RWPE2 (cell line): ENCODE measurements at regions not wholly inside any gene's neighbourhood (a gene's known extent, or its start where the extent isn't known, plus 50 kb on each side); places are given as distances from the start of the nearest gene placed in this dataset.

Experiments
- ATAC-seq: fragments of 200-7000 bp; cut with Tn5 transposase; 3 replicates; pipeline ENCODE4 v1.9.1; 2021; ENCODE audit warnings: low read depth
- DNase-seq: peaks from one replicate; pipeline ENCODE4 v3.0.0-alpha.2; 2020; ENCODE audit warnings: low spot score
- H3K27ac ChIP-seq: fragments of 450-650 bp; 2 replicates; pipeline ENCODE4 v1.5.1; 2017; ENCODE audit warnings: mild to moderate bottlenecking; ENCODE audit not compliant: poor library complexity, severe bottlenecking
- H3K27me3 ChIP-seq: fragments of 250-450 bp; sonication (Bioruptor Pico); 2 replicates; pipeline ENCODE4 v1.5.1; 2021; ENCODE audit warnings: mild to moderate bottlenecking, moderate library complexity; ENCODE audit not compliant: insufficient read depth, poor library complexity, severe bottlenecking
- H3K36me3 ChIP-seq: fragments of 250-450 bp; sonication (Bioruptor Pico); 2 replicates; pipeline ENCODE4 v1.5.1; 2020; ENCODE audit warnings: low read depth, mild to moderate bottlenecking, moderate library complexity
- H3K4me1 ChIP-seq: fragments of 250-450 bp; sonication (Bioruptor Pico); 2 replicates; pipeline ENCODE4 v1.5.1; 2021; ENCODE audit warnings: mild to moderate bottlenecking, moderate library complexity; ENCODE audit not compliant: insufficient read depth, poor library complexity, severe bottlenecking
- H3K4me3 ChIP-seq: fragments of 250-450 bp; sonication (Bioruptor Pico); 2 replicates; pipeline ENCODE4 v1.5.1; 2021; ENCODE audit warnings: mild to moderate bottlenecking, moderate library complexity; ENCODE audit not compliant: severe bottlenecking
- H3K9me3 ChIP-seq: fragments of 250-450 bp; sonication (Bioruptor Pico); 2 replicates; pipeline ENCODE4 v1.5.1; 2021; ENCODE audit warnings: mild to moderate bottlenecking, moderate library complexity; ENCODE audit not compliant: severe bottlenecking
- CTCF ChIP-seq: fragments of 450-650 bp; IDR thresholded peaks from one replicate; pipeline ENCODE4 v1.5.1; 2017; ENCODE audit warnings: mild to moderate bottlenecking, moderate library complexity; ENCODE audit not compliant: poor library complexity, severe bottlenecking

GRCh38 chr12:33277376-33277775, 162.2 kb downstream of the SYT10 start:
- Histone ChIP-seq H3K4me3 (no peak overlapping the region), H3K27me3 (no peaks in the 10 kb centered on the region), H3K36me3 (no peaks in the 10 kb centered on the region), H3K9me3 (no peaks in the 10 kb centered on the region), H3K27ac (no peak overlapping the region), H3K4me1 (no peaks in the 10 kb centered on the region)
- no peak for TF ChIP-seq CTCF
- ATAC-seq = no peak
- no peak for DNase-seq

- no peak overlapping the region for H3K27ac ChIP-seq
- H3K9me3 ChIP-seq = peaks cover 2% of the 10 kb centered on the region
- no peak overlapping the region for H3K4me3 ChIP-seq
- no peaks in the 10 kb centered on the region for H3K36me3 ChIP-seq
- ATAC-seq (no peak), DNase-seq (no peak)
- H3K4me1 ChIP-seq = no peaks in the 10 kb centered on the region
- no peak for TF ChIP-seq CTCF
- no peaks in the 10 kb centered on the region for H3K27me3 ChIP-seq
Measured at GRCh38 chr12:33267641-33268040, 172.0 kb downstream of the SYT10 start.

GRCh38 chr12:33265900-33266299, 173.7 kb downstream of the SYT10 start:
- no peak for ATAC-seq
- DNase-seq = no peak
- no peak overlapping the region for H3K27ac ChIP-seq

GRCh38 chr12:33265033-33265731, 174.4 kb downstream of the SYT10 start:
- ATAC-seq (no peak), DNase-seq (no peak)
- Histone ChIP-seq H3K9me3 (peaks cover 2% of the 10 kb centered on the region), H3K27me3 (no peaks in the 10 kb centered on the region), H3K27ac (no peak overlapping the region), H3K36me3 (no peaks in the 10 kb centered on the region), H3K4me1 (no peaks in the 10 kb centered on the region), H3K4me3 (no peak overlapping the region)
- no peak for TF ChIP-seq CTCF

More at GRCh38 chr12:33265900-33266299, 173.7 kb downstream of the SYT10 start:
- TF ChIP-seq CTCF = no peak
- no peaks in the 10 kb centered on the region for H3K27me3 ChIP-seq
- H3K4me3 ChIP-seq = no peak overlapping the region
- no peaks in the 10 kb centered on the region for H3K4me1 ChIP-seq
- H3K9me3 ChIP-seq = peaks cover 2% of the 10 kb centered on the region
- H3K36me3 ChIP-seq = no peaks in the 10 kb centered on the region

GRCh38 chr12:33253178-33253577, 186.4 kb downstream of the SYT10 start:
- H3K9me3 ChIP-seq = no peaks in the 10 kb centered on the region
- no peaks in the 10 kb centered on the region for H3K27me3 ChIP-seq
- ATAC-seq = no peak
- TF ChIP-seq CTCF = no peak
- no peaks in the 10 kb centered on the region for H3K36me3 ChIP-seq
- no peak overlapping the region for H3K27ac ChIP-seq
- H3K4me1 ChIP-seq = no peaks in the 10 kb centered on the region
- no peak overlapping the region for H3K4me3 ChIP-seq
- no peak for DNase-seq
